ENCODE measurements at regions not wholly inside any gene's neighbourhood (a gene's known extent, or its start where the extent isn't known, plus 50 kb on each side); places are given as distances from the start of the nearest gene placed in this dataset.
"Not testable (repeated sequence)": the region's sequence is repeated elsewhere in the genome, so short reads cannot be mapped to it uniquely, and the experiment has no call there.

DNA sequence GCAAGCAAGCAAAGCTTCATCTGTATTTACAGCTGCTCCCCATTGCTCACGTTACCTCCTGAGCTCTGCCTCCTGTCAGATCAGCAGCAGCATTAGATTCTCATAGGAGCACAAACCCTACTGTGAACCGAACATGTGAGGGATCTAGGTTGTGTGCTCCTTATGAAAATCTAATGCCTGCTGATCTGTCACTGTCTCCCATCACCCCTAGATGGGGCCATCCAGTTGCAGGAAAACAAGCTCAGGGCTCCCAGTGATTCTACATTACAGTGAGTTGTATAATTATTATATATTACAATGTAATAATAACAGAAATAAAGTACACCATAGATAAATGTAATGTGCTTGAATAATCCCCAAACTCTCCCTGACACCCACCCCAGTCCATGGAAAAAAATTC is 238.1 kb downstream of the CNTN3 start:
- DNase-seq; in situ Hi-C loops (cut with HindIII; ENCODE audit: low pct_ligation_motif_present, low pct_unique_long_range_greater_than_20kb, low sequenced_read_pairs): not testable (repeated sequence)

GRCh38 chr3:74375653-74376052 is 238.8 kb downstream of the CNTN3 start:
- in situ Hi-C loops (cut with HindIII; ENCODE audit: low pct_ligation_motif_present, low pct_unique_long_range_greater_than_20kb, low sequenced_read_pairs), result no loop called here

GRCh38 chr3:74372743-74373142 is 241.7 kb downstream of the CNTN3 start:
- in situ Hi-C loops (cut with HindIII; ENCODE audit: low pct_ligation_motif_present, low pct_unique_long_range_greater_than_20kb, low sequenced_read_pairs), result no loop called here
- no peak for DNase-seq

More at GRCh38 chr3:74375653-74376052, 238.8 kb downstream of the CNTN3 start:
- no peak for DNase-seq

DNA sequence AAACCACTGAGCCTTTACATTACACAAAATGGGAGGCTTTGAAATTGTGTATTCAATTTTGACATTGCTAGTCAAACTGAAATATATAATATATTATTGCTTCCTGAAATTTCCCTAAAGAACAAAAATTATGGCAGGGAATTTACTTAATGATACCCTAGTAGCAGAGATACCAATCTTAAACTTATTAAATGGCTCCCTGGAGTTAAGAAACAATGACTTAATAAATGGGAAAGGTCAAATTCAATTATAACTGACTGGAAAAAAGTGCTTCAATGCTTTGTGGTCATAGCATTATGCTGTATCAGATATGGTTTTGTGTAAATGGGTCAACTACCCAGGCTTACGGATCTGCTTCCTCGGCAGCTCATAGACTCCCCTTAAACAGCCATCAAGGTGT is 244.1 kb downstream of the CNTN3 start:
- no peak for DNase-seq
- in situ Hi-C loops (cut with HindIII; ENCODE audit: low pct_ligation_motif_present, low pct_unique_long_range_greater_than_20kb, low sequenced_read_pairs), result no loop called here

DNA sequence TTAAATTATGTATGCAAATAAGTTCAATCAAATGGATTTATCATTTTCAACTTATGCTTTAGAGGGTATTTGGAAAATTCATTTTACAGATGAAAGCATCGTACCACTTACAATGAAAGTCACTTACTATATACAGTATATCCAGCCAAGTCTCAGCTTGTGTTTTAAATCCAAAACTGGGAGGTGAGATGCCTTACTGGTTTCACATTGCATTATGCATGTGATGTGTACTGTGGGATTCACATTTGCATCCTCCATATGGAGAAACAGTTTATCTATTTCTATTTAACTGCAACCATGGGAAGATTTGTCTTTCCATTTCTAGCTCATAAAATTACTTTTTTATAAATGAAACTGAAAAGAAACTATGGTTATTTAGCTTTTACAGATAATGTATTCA is 248.1 kb downstream of the CNTN3 start:
- DNase-seq, result no peak
- in situ Hi-C loops (cut with HindIII; ENCODE audit: low pct_ligation_motif_present, low pct_unique_long_range_greater_than_20kb, low sequenced_read_pairs), result no loop called here

DNA sequence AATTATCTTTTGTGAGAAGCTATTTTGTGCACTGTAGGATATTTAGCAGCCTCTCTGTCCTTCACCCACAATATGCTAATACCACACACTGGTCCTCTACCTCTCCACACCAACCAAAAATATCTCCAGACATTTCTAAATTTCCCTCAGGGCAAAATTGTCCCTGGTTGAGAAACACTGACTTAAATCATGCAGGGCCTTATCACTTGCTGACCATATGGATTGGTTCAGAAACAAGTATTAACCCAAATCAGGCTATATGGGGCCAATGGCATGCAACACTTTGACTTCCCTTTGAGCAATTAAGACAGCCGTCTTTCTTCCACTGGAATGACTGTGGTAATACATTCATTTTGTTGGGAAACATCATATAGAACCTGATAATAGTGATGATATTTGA is 251.1 kb downstream of the CNTN3 start:
- no peak for DNase-seq
- in situ Hi-C loops (cut with HindIII; ENCODE audit: low pct_ligation_motif_present, low pct_unique_long_range_greater_than_20kb, low sequenced_read_pairs), result no loop called here

GRCh38 chr3:74360406-74360805 is 254.1 kb downstream of the CNTN3 start:
- in situ Hi-C loops (cut with HindIII; ENCODE audit: low pct_ligation_motif_present, low pct_unique_long_range_greater_than_20kb, low sequenced_read_pairs), result no loop called here
- DNase-seq, result no peak

DNA sequence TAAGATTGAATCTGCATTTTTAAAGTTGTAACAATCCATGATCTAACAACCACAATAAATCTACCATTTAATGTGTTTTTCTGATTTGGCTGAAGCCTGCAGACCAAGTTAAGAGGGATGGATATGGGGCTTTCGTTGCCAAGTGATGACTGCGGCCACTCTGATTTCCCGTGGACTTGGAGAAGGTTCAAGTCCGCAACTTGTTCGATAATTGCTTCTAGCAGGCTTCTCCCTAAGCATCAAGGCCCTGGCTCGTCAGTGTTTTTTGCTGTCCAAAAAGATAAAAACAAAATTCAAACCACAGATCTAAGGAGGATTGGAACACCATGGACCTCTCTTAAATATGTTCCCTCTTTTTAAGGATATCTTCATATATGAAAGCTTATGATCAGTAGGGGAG is 256.6 kb downstream of the CNTN3 start:
- no peak for DNase-seq
- in situ Hi-C loops (cut with HindIII; ENCODE audit: low pct_ligation_motif_present, low pct_unique_long_range_greater_than_20kb, low sequenced_read_pairs), result no loop called here

- DNase-seq, result no peak
- in situ Hi-C loops (cut with HindIII; ENCODE audit: low pct_ligation_motif_present, low pct_unique_long_range_greater_than_20kb, low sequenced_read_pairs), result no loop called here
Observed at GRCh38 chr3:74353039-74353438, 261.4 kb downstream of the CNTN3 start.

GRCh38 chr3:74352166-74352565 is 262.3 kb downstream of the CNTN3 start:
- no peak for DNase-seq
- in situ Hi-C loops (cut with HindIII; ENCODE audit: low pct_ligation_motif_present, low pct_unique_long_range_greater_than_20kb, low sequenced_read_pairs), result no loop called here

- in situ Hi-C loops (cut with HindIII; ENCODE audit: low pct_ligation_motif_present, low pct_unique_long_range_greater_than_20kb, low sequenced_read_pairs), result no loop called here
- DNase-seq, result no peak
Observed at GRCh38 chr3:74351213-74351612, 263.2 kb downstream of the CNTN3 start.

DNA sequence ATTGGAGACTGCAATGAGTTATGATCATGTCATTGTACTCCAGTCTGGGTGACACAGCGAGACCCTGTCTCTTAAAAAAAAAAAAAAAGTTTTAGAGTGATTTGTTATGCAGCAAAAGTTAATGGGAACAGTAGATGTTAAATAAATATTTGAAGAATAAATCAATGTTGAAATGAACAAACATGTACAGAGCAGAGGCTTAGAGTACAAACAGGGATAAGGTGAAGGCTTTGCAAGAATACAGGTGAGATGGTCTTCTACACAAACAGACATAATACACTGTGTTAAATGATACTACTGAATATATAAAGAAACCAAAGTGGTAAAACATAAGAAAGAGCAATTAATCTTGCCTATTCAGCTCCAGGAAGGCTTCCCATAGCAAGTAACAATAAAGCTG is 265.4 kb downstream of the CNTN3 start:
- DNase-seq, result no peak
- in situ Hi-C loops (cut with HindIII; ENCODE audit: low pct_ligation_motif_present, low pct_unique_long_range_greater_than_20kb, low sequenced_read_pairs), result no loop called here

- no peak for DNase-seq
- in situ Hi-C loops (cut with HindIII; ENCODE audit: low pct_ligation_motif_present, low pct_unique_long_range_greater_than_20kb, low sequenced_read_pairs), result no loop called here
Observed at GRCh38 chr3:74347563-74348268, 266.7 kb downstream of the CNTN3 start.

GRCh38 chr3:74346896-74347295 is 267.6 kb downstream of the CNTN3 start:
- in situ Hi-C loops (cut with HindIII; ENCODE audit: low pct_ligation_motif_present, low pct_unique_long_range_greater_than_20kb, low sequenced_read_pairs), result no loop called here
- no peak for DNase-seq

DNA sequence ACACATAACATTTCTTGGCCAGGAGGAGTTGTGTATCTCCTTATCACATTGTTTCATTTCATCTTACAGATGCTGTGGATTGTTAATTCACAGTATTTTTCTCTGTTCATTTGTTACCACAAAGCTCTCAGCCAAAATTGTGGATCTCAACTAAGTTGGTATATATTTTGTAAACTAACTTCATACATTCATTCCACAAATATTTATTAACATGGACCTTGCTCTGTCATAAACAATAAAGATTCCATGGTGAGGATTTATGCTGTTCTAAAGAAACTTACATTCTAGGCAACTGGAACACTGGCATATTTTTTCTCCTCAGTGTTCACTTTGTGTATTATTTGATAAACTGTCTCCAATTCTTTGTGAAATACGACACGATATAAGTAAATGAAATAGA is 268.8 kb downstream of the CNTN3 start:
- in situ Hi-C loops (cut with HindIII; ENCODE audit: low pct_ligation_motif_present, low pct_unique_long_range_greater_than_20kb, low sequenced_read_pairs), result no loop called here
- DNase-seq, result no peak

- in situ Hi-C loops (cut with HindIII; ENCODE audit: low pct_ligation_motif_present, low pct_unique_long_range_greater_than_20kb, low sequenced_read_pairs), result no loop called here
- no peak for DNase-seq
Observed at GRCh38 chr3:74344865-74345440, 269.5 kb downstream of the CNTN3 start.

DNA sequence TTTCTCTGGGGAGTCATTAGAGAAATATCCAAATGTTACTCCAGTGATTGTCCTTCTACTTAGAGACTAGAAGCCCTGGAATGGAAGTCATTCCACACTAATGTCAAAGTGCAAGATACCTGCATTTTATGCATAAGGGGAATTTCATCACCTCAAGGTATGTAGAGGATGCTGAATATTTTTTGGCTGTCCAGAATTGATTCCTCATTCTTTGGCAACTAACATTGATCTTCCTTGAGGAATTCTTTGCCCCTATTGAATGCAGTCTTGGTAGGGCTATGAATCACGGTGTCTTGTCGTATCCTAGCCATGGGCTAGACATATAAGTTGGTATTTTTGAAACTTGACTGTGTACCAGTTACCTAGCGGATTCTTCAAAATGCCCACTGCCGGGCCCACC is 271.1 kb downstream of the CNTN3 start:
- DNase-seq, result no peak
- in situ Hi-C loops (cut with HindIII; ENCODE audit: low pct_ligation_motif_present, low pct_unique_long_range_greater_than_20kb, low sequenced_read_pairs), result no loop called here

DNA sequence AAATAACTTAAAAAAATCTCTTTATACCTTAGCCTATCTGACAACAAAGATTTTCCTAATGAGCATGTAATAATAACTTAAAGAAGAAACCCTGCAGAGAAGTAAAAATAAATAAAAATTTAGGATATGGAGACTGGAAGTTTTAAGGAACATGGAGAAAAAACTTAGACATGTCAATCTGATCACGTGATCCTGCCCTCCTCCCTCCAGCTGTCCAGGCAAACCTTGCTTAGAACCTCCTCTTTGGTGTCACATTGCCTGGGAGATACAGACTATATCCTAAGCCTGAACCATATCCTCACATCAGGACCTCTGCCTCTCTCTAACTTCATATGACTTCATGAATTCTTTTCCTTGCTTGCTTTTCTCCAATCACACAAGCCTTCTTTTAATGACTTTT is 275.5 kb downstream of the CNTN3 start:
- in situ Hi-C loops (cut with HindIII; ENCODE audit: low pct_ligation_motif_present, low pct_unique_long_range_greater_than_20kb, low sequenced_read_pairs), result no loop called here

GRCh38 chr3:74332165-74332564 is 282.3 kb downstream of the CNTN3 start:
- in situ Hi-C loops (cut with HindIII; ENCODE audit: low pct_ligation_motif_present, low pct_unique_long_range_greater_than_20kb, low sequenced_read_pairs), result no loop called here
- DNase-seq, result no peak

More for the DNA sequence above, 275.5 kb downstream of the CNTN3 start:
- DNase-seq, result no peak

GRCh38 chr3:74331711-74332110 is 282.7 kb downstream of the CNTN3 start:
- no peak for DNase-seq
- in situ Hi-C loops (cut with HindIII; ENCODE audit: low pct_ligation_motif_present, low pct_unique_long_range_greater_than_20kb, low sequenced_read_pairs), result no loop called here
